ENCODE measurements at regions not wholly inside any gene's neighbourhood (a gene's known extent, or its start where the extent isn't known, plus 50 kb on each side); places are given as distances from the start of the nearest gene placed in this dataset.

DNA sequence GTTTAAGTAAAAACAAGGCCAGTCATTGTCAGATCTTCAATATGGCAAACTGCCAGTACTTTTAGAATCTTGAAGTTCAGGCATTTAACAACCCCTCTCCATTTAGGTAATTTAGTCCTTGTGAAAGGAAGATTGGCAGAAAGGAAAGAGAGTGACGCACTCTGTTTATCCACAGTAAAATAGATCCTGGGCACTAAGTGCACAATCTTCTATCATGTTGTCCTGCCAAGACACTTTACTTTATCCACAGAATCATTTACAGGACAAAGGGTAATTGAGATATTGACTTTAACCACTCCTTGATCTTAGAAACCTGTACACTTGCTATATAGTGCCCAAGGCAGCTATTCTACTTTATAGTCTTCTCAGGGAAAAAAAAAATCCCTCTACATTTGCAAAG lies 786.4 kb upstream of the SLITRK1 start:
- DNase-seq (ENCODE audit: low read depth, low spot score): no peak

- no peak for DNase-seq (ENCODE audit: low read depth, low spot score)
These were observed 780.2 kb upstream of the SLITRK1 start for GRCh38 chr13:84662491-84662890.

DNA sequence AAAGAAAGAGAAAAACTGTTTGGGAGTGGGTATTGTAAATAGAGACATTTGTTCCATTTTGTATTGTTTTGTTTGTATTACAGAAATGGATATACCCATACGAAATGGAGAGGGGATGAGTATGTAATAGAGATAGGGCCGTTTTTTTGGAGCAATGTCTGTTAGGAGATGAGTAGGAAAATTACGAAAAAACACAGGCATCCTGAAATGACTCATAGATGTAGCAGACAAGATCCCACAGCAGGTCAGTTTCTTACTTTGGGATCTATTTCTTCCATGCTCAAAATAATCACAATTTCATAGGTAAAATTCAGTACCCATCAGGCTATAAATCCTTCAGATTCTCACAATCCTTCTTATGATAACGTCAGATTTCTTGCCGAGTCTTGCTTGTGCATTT lies 779.4 kb upstream of the SLITRK1 start:
- no peak for DNase-seq (ENCODE audit: low read depth, low spot score)

- DNase-seq (ENCODE audit: low read depth, low spot score): no peak
These were observed 777.0 kb upstream of the SLITRK1 start for GRCh38 chr13:84659359-84659661.

DNA sequence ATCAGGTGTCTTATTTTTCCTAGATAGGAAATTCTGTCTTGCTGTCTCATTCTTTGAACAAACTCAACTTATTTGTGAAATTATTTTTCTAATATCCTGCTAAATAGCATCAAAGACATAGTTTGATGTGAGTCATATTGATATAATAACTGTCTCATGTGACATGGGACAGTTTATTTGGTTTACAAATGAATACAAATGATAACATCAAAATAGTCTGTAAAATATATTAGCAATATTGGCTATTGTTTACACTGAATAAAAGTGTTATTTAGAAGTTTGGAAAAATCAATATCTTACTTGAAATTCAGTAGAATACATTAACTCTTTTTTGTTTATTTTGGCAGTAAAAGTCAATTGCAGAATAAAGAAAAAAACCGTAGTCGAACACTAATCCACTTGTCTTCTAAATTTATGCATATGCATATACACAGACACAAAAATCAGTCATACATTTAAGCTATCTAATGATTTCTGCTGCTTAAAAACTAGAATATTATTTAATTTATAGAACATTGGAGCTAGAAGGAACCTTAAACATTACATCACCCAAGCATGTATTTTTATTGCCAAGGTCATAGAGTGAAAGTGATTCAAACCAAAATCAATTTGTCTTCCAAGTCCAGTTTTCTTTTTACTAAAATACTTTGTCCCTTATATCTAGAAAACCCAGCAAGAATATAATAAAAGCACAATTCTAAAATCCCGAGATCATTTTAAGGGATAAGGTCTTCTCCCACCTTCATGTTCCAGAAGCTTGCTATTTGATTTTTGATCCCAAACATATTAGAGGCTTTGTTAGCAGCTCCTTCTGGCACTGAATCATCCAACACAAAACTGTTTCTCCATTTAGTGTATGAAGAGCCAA lies 776.5 kb upstream of the SLITRK1 start:
- no peak for DNase-seq (ENCODE audit: low read depth, low spot score)

DNA sequence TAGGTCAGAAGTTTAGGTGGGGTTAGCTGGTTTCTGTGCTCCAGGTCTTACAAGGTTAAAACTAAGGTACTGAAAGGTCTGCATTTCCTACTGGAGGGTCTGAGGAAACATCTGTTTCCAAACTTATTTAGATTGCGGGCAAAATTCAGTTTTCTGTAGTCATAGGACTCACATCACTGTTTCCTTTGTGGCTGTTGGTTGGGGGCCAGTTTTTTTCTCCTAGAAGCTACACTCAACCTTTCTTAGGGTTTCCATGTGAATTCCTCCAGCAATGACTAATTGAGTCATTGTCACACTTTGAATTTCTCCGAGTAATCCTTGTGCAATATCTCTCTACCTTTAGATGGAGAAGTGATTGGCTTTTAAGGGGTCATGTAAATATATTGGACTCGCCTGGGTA lies 773.4 kb upstream of the SLITRK1 start:
- DNase-seq (ENCODE audit: low read depth, low spot score): no peak

- peak; percentile 96 for DNase-seq (ENCODE audit: low read depth, low spot score)
These were observed 772.5 kb upstream of the SLITRK1 start for GRCh38 chr13:84654654-84655275.

DNA sequence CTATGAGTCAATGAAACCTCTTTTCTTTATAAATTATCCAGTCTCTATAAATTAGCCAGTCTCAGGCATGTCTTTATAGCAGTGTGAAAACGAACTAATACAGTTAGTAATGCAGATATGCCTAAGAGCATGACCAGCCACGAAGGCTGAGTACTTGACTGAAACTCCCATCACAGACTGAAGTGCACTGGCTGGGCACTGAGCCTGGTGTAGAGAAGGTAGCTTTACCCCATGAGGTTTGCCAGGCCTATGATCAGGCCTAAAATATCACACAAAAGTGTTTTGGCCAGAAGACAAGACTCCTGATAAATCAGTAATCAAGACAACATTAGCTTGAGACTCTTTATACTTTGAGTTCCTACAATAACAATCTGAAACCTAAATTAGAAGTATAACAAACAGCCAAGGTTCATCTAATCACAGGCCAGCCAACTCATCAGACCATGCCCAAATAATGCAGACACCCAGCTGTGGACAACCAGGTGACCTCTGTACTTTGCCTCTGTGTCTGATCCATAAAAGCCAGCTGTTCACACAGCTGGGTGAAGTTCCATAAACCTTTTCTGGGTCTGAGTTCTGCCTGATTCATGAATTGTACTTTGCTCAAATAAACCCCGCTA lies 771.8 kb upstream of the SLITRK1 start:
- no peak for DNase-seq (ENCODE audit: low read depth, low spot score)

- no peak for DNase-seq (ENCODE audit: low read depth, low spot score)
These were observed 769.4 kb upstream of the SLITRK1 start for GRCh38 chr13:84651705-84652104.

DNA sequence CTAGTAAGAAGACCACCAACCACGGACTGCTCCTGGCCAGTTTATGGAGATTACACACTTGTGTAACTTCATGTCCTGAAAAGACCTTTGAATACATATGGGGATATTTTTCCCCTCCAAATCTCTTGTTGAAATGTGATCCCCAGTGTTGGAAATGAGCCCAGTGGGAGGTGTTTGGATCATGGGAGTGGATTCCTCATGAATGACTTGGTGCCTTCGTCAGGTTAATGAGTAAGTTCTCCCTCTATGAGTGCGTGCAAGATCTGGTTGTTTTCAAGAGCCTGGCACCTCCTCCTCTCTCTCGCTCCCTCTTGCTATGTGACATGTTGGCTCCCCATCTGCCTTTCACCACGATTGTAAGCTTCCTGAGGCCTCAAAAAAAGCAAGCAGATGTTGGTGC lies 769.0 kb upstream of the SLITRK1 start:
- DNase-seq (ENCODE audit: low read depth, low spot score): no peak

GRCh38 chr13:84649853-84650252 lies 767.6 kb upstream of the SLITRK1 start:
- no peak for DNase-seq (ENCODE audit: low read depth, low spot score)

GRCh38 chr13:84648069-84648640 lies 765.9 kb upstream of the SLITRK1 start:
- DNase-seq (ENCODE audit: low read depth, low spot score): no peak

DNA sequence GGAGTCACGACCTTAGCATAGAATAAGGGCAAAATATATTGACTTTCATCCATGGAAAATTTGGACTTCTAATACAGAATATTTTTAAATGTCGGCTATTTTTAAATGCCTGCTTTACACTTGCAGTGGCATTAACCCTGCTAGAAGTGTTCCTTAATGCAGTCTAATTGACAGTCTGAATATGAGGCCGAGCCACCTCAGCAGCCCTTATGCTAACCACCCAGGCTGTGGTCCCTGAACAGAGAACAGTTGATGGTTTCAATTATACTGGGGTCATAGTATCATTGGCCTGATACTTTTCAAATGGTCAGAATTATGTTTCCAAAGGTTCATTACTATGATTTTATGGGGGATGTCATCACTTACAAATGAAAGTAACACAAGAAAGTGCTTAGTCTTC lies 764.7 kb upstream of the SLITRK1 start:
- DNase-seq (ENCODE audit: low read depth, low spot score): no peak

DNA sequence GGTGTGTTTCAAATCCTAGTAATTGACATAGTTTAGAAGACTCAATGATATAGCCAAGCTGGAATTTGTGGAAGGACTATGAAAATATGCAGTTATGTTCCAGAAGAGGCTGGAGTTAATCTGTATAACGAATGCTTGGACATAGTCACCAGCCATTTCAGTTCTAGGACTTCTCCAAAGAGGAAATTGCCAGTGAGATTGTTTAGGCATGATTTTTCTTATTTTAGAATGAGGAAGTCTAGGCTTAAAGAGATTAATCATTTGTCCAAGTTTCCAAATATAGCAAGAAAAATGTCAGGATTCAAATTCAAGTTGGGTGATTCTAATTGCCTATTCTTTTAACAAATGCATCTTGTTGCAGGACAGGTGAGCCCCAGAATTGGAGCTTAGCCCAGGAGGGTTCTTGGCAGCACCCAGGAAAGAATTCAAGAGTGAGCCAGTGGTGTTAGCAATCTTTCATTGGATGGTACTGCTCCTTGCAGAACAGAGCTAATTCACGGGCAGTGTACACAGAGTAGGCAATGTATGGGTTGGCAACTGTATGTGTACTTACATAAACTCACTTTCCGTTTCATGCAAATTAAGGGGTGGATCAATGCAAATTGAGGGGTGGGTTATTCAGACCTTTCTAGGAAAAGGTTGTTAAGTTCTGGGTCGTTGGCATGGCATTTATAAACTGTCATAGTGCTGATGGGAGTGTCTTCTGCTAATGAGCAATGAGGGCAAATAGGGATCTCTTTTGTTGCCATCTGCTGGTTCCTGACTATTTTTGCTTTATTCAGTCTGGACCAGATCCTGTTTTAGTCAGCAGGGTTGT lies 763.1 kb upstream of the SLITRK1 start:
- no peak for DNase-seq (ENCODE audit: low read depth, low spot score)

GRCh38 chr13:84641491-84641890 lies 759.2 kb upstream of the SLITRK1 start:
- DNase-seq (ENCODE audit: low read depth, low spot score): no peak

- no peak for DNase-seq (ENCODE audit: low read depth, low spot score)
These were observed 758.4 kb upstream of the SLITRK1 start for GRCh38 chr13:84640691-84641090.

GRCh38 chr13:84630476-84630875 lies 748.2 kb upstream of the SLITRK1 start:
- DNase-seq (ENCODE audit: low read depth, low spot score): no peak

DNA sequence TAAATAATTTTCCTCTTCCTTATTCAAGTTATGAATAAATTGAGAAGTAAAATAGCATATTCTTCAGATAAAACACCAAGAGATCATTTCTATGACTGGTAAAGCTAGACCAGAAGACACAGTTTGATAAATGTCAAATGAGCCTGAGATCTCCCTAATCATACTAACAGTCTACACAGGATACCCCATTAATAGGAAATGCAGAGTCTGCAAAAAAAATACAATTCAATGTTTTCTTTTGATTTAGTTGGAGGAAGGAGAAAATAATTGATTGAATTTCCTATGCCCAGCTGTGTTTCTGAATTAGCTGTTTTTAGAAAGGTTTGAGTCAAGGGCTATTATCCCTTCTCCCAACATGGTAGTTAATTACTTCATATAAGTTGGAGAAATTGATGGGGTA lies 734.6 kb upstream of the SLITRK1 start:
- no peak for DNase-seq (ENCODE audit: low read depth, low spot score)

GRCh38 chr13:84609716-84610115 lies 727.4 kb upstream of the SLITRK1 start:
- no peak for DNase-seq (ENCODE audit: low read depth, low spot score)

- no peak for DNase-seq (ENCODE audit: low read depth, low spot score)
These were observed 725.2 kb upstream of the SLITRK1 start for GRCh38 chr13:84607261-84608013.

DNA sequence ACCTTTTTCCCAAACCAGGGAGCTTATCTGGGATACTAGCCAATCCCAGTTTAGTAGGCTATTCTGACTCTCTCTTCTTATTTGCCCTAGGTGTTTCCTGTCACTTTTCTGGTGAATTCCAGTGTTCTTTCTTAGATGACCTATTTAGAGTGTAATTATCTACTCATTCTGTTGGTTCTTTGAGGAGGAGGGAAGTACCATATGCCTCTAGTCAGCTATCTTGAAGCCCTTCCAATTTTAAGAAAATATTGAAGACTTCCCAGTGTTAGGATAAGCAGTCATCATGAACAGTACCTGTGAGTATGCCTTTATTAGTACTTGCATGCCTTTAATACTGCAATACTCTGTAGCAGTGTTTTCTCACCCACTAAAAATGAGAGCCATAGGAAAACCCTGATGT lies 724.3 kb upstream of the SLITRK1 start:
- DNase-seq (ENCODE audit: low read depth, low spot score): no peak

All from iPS DF 19.7 (cell line).